HCT116 (cell line): ENCODE measurements at regions not wholly inside any gene's neighbourhood (a gene's known extent, or its start where the extent isn't known, plus 50 kb on each side); places are given as distances from the start of the nearest gene placed in this dataset.

Experiments
- CBX3 ChIP-seq: IDR thresholded peaks from 2 replicates; pipeline ENCODE4 v1.6.1; 2012; ENCODE audit warnings: low read depth
- CEBPB ChIP-seq: IDR thresholded peaks from 2 replicates; pipeline ENCODE4 v1.6.1; 2012; ENCODE audit warnings: low read depth
- CTCF ChIP-seq, 3 experiments: fragments of 200-600 bp in 1 of 3; sonication (generic) in 1 of 3; IDR thresholded peaks in 2 of 3; conservative IDR thresholded peaks in 1 of 3; 2 replicates each; pipeline ENCODE4 v1.5.1; 2012 to 2017; ENCODE audit warnings: low read depth in 2 of 3, low read length in 2 of 3, antibody characterized with exemption in 1 of 3, borderline replicate concordance in 1 of 3, control low read depth in 1 of 3, mild to moderate bottlenecking in 1 of 3, mixed read lengths in 1 of 3, mixed run types in 1 of 3, moderate library complexity in 1 of 3; ENCODE audit not compliant: insufficient read depth in 1 of 3
- EGR1 ChIP-seq: IDR thresholded peaks from 2 replicates; pipeline ENCODE4 v1.6.1; 2012; ENCODE audit warnings: low read depth
- EZH2 ChIP-seq: fragments of 200-600 bp; sonication (generic); IDR thresholded peaks from 2 replicates; pipeline ENCODE4 v1.6.1; 2017; ENCODE audit warnings: antibody characterized with exemption, mixed run types
- EZH2phosphoT487 ChIP-seq: fragments of 200-600 bp; IDR thresholded peaks from 2 replicates; pipeline ENCODE4 v1.6.1; 2018; ENCODE audit warnings: antibody characterized with exemption, borderline replicate concordance
- MAX ChIP-seq: IDR thresholded peaks from 2 replicates; pipeline ENCODE4 v1.6.1; 2012
- POLR2A ChIP-seq: IDR thresholded peaks from 2 replicates; pipeline ENCODE4 v1.7.0; 2011; ENCODE audit warnings: borderline replicate concordance; ENCODE audit not compliant: insufficient read depth, insufficient read length; ENCODE audit errors: extremely low read depth
- POLR2AphosphoS5 ChIP-seq: IDR thresholded peaks from 2 replicates; pipeline ENCODE4 v1.6.1; 2011; ENCODE audit warnings: mild to moderate bottlenecking, low read depth, low read length, moderate library complexity
- SIN3A ChIP-seq: IDR thresholded peaks from 2 replicates; pipeline ENCODE4 v1.6.1; 2012; ENCODE audit warnings: low read depth
- SP1 ChIP-seq: IDR thresholded peaks from 2 replicates; pipeline ENCODE4 v1.6.1; 2012; ENCODE audit warnings: low read depth
- SRF ChIP-seq: IDR thresholded peaks from 2 replicates; pipeline ENCODE4 v1.6.1; 2012; ENCODE audit warnings: low read depth
- ZFX ChIP-seq: fragments of 450-650 bp; IDR thresholded peaks from 2 replicates; pipeline ENCODE4 v1.6.1; 2017
- ZNF274 ChIP-seq: fragments of 200-500 bp; sonication (Bioruptor generic); IDR thresholded peaks from 2 replicates; pipeline ENCODE4 v1.6.1; 2014; ENCODE audit warnings: mild to moderate bottlenecking, low read depth, low read length, inconsistent platforms

GRCh38 chr14:85027681-85028370 lies 502.1 kb upstream of the FLRT2 start:
- no peak for TF ChIP-seq CTCF (IDR thresholded peaks at IDR 0.05 in 2 of 3, conservative IDR thresholded peaks at IDR 0.05 in 1 of 3; ENCODE audit: borderline replicate concordance in 1 of 3, insufficient read depth in 1 of 3, low read depth in 2 of 3, low read length in 2 of 3)
- TF ChIP-seq POLR2AphosphoS5, result no peak
- TF ChIP-seq ZNF274, result no peak
- TF ChIP-seq POLR2A, result no peak
- TF ChIP-seq CBX3, result no peak
- no peak for TF ChIP-seq EZH2
- TF ChIP-seq MAX, result no peak
- no peak for TF ChIP-seq EZH2phosphoT487
- no peak for TF ChIP-seq ZFX
- TF ChIP-seq SP1, result no peak
- TF ChIP-seq EGR1, result no peak
- no peak for TF ChIP-seq SRF
- TF ChIP-seq CEBPB, result no peak
- TF ChIP-seq SIN3A, result no peak
